ENCODE measurements at regions not wholly inside any gene's neighbourhood (a gene's known extent, or its start where the extent isn't known, plus 50 kb on each side); places are given as distances from the start of the nearest gene placed in this dataset.

DNA sequence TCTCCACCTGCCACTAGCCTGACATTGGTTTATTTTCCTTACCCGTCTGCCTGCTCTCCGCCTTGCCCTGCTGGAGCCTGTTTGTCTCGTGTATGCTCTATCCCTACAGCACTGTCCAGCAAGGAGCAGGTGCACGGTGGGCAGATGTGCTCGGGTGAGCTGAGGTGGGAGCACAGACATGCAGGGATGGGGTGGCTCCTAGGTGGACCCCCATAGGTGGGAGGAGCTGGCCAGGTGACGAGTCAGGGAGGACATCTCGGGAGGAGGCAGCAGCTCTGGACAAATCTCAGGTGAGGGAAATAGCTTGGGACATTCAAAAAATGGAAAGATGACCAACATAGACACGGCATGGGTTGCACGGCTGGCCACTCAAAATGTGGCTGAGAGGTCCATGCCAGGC lies 89.2 kb upstream of the SHANK2 start:
- TF ChIP-seq, protein P1, sequence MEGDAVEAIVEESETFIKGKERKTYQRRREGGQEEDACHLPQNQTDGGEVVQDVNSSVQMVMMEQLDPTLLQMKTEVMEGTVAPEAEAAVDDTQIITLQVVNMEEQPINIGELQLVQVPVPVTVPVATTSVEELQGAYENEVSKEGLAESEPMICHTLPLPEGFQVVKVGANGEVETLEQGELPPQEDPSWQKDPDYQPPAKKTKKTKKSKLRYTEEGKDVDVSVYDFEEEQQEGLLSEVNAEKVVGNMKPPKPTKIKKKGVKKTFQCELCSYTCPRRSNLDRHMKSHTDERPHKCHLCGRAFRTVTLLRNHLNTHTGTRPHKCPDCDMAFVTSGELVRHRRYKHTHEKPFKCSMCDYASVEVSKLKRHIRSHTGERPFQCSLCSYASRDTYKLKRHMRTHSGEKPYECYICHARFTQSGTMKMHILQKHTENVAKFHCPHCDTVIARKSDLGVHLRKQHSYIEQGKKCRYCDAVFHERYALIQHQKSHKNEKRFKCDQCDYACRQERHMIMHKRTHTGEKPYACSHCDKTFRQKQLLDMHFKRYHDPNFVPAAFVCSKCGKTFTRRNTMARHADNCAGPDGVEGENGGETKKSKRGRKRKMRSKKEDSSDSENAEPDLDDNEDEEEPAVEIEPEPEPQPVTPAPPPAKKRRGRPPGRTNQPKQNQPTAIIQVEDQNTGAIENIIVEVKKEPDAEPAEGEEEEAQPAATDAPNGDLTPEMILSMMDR (IDR thresholded peaks at IDR 0.05), result no peak
- no peak for TF ChIP-seq POLR2A (IDR thresholded peaks at IDR 0.05)
